ENCODE measurements at regions not wholly inside any gene's neighbourhood (a gene's known extent, or its start where the extent isn't known, plus 50 kb on each side); places are given as distances from the start of the nearest gene placed in this dataset.
"Not testable (repeated sequence)": the region's sequence is repeated elsewhere in the genome, so short reads cannot be mapped to it uniquely, and the experiment has no call there.

DNA sequence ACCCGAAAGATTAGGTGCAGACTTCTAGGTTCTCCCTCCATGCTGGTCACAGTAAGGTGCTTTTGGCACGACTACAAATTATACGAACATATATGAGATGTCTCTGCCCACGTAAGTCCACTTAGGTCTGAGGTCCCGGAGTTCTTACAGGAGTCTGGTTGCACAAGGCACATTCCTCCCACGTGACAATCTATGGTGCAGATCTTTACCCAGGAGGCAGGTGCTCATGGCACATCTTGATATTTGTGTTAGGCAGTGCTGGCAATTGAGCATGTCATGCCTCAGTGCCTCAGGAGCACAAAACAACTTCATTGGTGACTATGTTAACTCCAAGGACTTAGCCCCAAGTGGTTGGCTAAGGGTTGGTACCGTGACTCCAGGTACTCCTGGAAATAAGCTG lies 92.0 kb upstream of the AMN1 start:
- DNase-seq (ENCODE audit: low read depth) = no peak

GRCh38 chr12:31819427-31819826 lies 90.6 kb upstream of the AMN1 start:
- no peak for DNase-seq (ENCODE audit: low read depth)

DNA sequence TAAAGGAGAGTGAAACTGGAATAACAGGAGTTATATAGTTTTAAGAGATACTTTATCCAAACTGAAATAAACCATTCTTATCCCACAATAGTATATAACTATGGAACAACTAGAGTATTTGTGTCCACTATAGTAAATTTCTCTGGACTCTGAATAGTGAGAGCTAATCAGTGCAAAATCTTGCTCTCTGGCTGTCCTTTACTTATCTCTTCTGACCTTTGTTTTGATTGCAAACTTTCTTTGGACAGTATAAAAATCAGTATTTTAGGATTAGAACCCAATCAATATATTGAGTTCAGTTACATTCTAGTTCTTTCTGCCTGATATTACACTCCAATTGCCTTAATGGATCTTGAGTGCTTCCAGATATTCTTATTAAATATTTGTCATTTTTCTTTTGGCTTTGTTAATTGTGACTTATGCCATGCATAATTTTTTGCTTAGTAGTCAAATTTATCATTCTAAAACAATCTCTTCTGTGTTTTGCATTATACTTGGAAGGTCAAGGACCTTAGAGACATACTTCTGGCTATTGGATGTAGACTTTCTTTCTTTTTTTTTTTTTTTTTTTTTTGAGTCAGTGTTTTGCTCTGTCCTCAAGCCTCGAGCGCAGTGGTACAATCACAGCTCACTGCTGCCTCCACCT lies 89.9 kb upstream of the AMN1 start:
- no peak for DNase-seq (ENCODE audit: low read depth)

GRCh38 chr12:31817120-31817519 lies 88.3 kb upstream of the AMN1 start:
- DNase-seq (ENCODE audit: low read depth) = no peak

DNA sequence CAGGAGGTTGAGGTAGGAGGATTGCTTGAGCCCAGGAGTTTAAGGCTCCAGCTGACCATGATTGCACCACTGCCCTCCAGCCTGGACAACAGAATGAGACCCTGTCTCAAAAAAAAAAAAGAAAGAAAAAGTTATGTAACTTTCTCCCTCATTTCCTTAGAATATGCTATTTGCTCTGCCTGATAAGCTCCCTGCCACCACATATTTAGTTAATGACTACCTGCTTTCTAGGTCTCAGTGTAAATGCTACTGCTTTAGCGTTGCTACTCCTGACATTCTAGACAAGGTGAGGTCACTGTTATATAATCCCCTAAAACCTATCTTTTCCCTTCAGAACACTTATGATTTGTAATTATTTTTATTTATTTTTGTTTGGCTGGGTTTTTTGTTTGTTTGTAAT lies 86.3 kb upstream of the AMN1 start:
- no peak for DNase-seq (ENCODE audit: low read depth)

GRCh38 chr12:31813305-31813704 lies 84.5 kb upstream of the AMN1 start:
- peak; percentile 7 for DNase-seq (ENCODE audit: low read depth)

GRCh38 chr12:31807773-31808097 lies 78.9 kb upstream of the AMN1 start:
- DNase-seq (ENCODE audit: low read depth) = no peak

DNA sequence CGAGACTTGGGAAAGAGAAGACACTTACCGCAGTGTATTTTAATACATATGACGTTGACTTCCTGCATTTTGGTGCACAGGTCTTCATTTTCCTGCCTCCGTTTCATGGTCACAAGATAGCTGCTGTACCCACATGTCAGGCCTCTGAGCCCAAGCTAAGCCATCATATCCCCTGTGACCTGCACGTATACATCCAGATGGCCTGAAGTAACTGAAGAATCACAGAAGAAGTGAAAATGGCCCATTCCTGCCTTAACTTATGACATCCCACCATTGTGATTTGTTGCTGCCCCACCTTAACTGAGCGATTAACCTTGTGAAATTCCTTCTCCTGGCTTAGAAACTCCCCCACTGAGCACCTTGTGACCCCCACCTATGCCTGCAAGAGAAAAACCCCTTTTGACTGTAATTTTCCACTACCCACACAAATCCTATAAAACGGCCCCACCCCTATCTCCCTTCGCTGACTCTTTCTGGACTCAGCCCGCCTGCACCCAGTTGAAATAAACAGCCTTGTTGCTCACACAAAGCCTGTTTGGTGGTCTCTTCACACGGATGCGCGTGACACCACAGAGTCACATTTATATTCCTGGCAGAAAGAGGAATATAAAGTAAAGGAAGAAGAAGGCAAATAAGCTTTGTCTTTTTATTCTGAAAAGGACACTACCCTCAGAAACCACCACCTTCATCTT lies 78.4 kb upstream of the AMN1 start:
- DNase-seq (ENCODE audit: low read depth) = not testable (repeated sequence)

DNA sequence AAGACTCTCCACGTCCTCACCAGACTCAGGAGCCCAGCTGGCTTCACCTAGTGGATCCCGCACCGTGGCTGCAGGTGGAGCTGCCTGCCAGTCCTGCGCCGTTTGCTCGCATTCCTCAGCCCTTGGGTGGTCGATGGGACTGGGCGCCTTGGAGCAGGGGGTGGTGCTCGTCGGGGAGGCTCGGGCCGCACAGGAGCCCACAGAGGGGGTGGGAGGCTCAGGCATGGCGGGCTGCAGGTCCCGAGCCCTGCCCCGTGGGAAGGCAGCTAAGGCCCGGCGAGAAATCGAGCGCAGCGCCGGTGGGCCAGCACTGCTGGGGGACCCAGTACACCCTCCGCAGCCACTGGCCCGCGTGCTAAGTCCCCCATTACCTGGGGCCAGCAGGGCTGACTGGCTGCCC lies 76.9 kb upstream of the AMN1 start:
- not testable (repeated sequence) for DNase-seq (ENCODE audit: low read depth)

- not testable (repeated sequence) for DNase-seq (ENCODE audit: low read depth)
Measured at GRCh38 chr12:31804707-31805106, 75.9 kb upstream of the AMN1 start.

DNA sequence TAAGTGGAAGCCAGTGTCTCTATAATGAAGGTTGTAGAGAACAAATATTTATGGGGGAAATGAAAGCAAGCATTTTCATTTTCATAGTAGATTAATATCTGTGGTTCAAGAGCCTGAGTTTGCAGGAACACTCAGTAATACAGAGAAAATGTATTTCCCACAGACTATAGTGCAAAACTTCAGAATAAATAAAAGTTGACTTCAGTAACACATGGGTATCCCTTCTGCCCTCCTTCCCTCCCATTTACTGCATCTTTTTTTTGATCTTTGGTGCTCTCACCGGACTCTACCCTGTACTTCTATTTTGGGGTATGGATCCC lies 75.3 kb upstream of the AMN1 start:
- no peak for DNase-seq (ENCODE audit: low read depth)

GRCh38 chr12:31803306-31804184 lies 74.7 kb upstream of the AMN1 start:
- DNase-seq (ENCODE audit: low read depth) = no peak

- DNase-seq (ENCODE audit: low read depth) = no peak
Measured at GRCh38 chr12:31801872-31802271, 73.1 kb upstream of the AMN1 start.

DNA sequence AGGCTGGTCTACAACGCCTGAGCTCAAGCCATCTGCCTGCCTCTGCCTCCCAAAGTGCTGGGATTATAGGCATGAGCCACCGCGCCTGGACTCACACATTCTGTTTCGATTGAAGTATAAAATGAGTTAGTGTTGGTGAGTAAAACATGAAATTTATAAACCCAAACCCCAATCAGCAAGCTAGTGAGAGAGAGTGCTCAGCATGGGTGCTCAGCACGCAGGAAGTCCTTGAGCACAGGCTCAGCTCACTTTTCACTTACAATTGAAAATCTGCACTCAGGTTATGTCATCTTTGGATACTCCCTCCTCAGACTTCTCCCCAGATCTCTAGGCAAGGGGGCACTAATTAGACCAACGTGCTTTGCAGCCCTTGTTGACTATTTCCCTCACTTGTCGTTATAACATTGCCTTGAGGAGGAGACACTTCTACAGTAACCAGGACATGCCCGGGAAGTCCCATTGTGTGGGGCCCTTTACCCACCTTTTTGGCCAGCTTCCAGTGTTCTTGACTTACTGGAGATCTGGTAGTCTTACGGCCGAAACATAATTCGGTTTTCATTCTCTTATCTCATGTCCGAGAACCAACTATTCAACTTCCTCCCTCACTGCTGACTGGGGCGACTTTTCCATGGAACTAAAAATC lies 68.5 kb upstream of the AMN1 start:
- no peak for DNase-seq (ENCODE audit: low read depth)

- DNase-seq (ENCODE audit: low read depth) = no peak
Measured at GRCh38 chr12:31796270-31796951, 67.6 kb upstream of the AMN1 start.

- DNase-seq (ENCODE audit: low read depth) = no peak
Measured at GRCh38 chr12:31794745-31795144, 65.9 kb upstream of the AMN1 start.

DNA sequence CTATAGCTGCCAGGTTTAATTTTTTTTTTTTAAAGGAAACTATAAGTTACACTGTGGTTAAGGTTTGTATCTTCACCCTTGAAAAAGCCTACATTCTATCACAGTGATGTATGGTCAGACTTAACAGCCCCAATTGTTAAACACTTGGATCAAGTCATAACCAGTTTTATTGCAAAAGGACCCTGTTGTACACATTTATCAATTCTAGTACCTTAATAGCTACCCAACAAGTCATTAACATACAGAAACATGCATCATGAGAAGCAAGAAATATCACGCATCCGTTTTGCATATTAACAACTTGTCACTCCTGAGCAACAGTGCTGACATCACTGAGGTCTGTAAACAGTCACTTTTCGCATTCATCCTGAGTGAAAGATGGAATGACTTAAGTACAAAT lies 62.4 kb upstream of the AMN1 start:
- DNase-seq (ENCODE audit: low read depth) = not testable (repeated sequence)

GRCh38 chr12:31790759-31791158 lies 61.9 kb upstream of the AMN1 start:
- DNase-seq (ENCODE audit: low read depth) = no peak

DNA sequence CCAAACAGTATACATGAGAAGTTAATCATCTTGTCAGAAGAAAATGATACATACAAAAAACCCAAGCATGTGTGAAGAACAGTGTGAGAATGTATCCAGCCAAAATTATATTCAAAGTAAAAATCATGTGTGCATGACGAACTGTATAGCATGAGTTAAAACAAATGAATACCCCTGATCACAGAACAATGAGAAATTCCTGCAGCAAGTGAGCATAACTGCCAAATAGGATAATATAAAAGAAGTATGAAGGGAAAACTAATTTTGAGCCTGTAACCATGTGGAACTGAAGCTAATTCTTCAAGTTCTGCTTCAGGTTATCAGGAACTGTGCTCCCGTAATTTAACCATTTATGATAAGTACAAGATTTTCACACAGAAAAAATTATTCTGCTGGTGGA lies 56.5 kb upstream of the AMN1 start:
- DNase-seq (ENCODE audit: low read depth) = no peak

DNA sequence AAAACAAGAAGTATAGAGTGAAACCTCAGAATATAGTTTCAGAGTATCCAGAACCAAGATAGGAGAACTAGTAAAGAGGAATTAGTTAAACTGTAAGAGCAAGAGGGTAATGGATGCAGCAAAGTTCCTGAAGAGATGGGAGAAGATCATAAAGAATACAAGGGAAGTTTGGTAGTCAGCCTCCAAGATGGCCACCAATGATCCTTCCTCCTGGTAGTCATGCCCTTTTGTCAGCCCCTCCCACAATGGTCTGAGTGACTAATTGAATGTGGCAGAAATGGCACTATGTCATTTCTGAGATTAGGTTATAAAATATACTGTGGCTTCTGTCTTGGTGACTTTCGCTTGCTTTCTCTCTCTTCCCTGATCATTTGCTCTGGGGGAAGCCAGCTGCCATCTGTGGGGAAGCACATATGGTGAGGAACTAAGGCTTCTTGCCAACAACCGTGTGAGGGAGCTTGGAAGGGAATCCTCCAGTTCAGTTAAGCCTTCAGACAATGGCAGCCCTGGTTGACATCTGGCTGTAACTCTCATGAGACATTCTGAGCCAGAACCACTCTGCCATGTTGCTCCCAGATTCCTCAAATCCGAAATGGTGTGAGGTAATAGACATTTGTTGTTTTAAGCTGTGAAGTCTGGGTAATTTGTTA lies 55.3 kb upstream of the AMN1 start:
- no peak for DNase-seq (ENCODE audit: low read depth)

DNA sequence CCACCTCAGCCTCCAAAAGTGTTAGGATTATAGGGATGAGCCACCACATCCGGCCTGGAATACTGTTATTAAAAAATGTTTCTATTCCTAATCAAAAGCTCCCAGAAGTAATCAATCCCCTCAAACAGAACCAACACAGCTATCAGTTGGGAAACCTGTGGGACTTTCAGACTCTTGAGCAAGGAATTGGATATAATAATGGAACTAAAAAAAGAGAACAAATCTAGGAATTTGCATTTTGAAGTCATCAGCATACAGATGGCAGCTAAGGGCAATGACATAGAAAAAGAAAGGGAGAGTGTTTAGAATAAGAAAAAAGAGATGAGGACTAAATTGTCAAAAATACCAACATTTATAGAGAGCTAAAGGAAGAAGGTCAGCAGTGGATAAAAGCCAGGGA lies 54.7 kb upstream of the AMN1 start:
- no peak for DNase-seq (ENCODE audit: low read depth)
